WTC11 (cell line): ENCODE measurements at regions not wholly inside any gene's neighbourhood (a gene's known extent, or its start where the extent isn't known, plus 50 kb on each side); places are given as distances from the start of the nearest gene placed in this dataset.

Experiments used
- ATAC-seq: fragments of 200-7000 bp; cut with Tn5 transposase; 2 replicates; pipeline ENCODE4 v1.10.0; 2021; ENCODE audit warnings: mild to moderate bottlenecking, moderate library complexity
- CTCF ChIA-PET: fragments of 300-600 bp; sonication (Branson Sonifier 250); formaldehyde crosslinking; loops from one replicate; lab custom pipeline; 2021; ENCODE audit warnings: antibody characterized with exemption; lab: Charles Lee
- POLR2A ChIA-PET: fragments of 350-600 bp; sonication (Branson Sonifier 250); formaldehyde crosslinking; loops from one replicate; lab custom pipeline; 2021; ENCODE audit warnings: antibody characterized with exemption; lab: Charles Lee
- DNase-seq: peaks from one replicate; pipeline ENCODE4 v3.0.0; 2021; ENCODE audit warnings: low spot score
- H3K27ac Mint-ChIP-seq: 2 replicates; pipeline ENCODE4 v1.8.0; 2021; ENCODE audit warnings: mixed read lengths
- H3K27me3 Mint-ChIP-seq: 2 replicates; pipeline ENCODE4 v1.8.0; 2021; ENCODE audit warnings: low read depth, mild to moderate bottlenecking, moderate library complexity, mixed read lengths
- H3K36me3 Mint-ChIP-seq: 2 replicates; pipeline ENCODE4 v1.8.0; 2021; ENCODE audit warnings: mixed read lengths
- H3K4me1 Mint-ChIP-seq: 2 replicates; pipeline ENCODE4 v1.8.0; 2022; ENCODE audit warnings: mixed read lengths
- H3K4me3 Mint-ChIP-seq: 2 replicates; pipeline ENCODE4 v1.8.0; 2021; ENCODE audit warnings: mild to moderate bottlenecking, moderate library complexity, mixed read lengths
- H3K9me3 Mint-ChIP-seq: 2 replicates; pipeline ENCODE4 v1.8.0; 2021; ENCODE audit warnings: mixed read lengths
- EMX1 ChIP-seq: fragments of 250-450 bp; sonication (Bioruptor Pico); IDR thresholded peaks from 2 replicates; pipeline ENCODE4 v1.8.0; 2021; ENCODE audit warnings: mild to moderate bottlenecking
- FOXK1 ChIP-seq: sonication (generic); formaldehyde crosslinking; IDR thresholded peaks from 2 replicates; pipeline ENCODE4 v1.8.0; 2022; ENCODE audit warnings: mild to moderate bottlenecking, moderate library complexity, missing genetic modification reagents
- FOXP4 ChIP-seq: sonication (generic); formaldehyde crosslinking; IDR thresholded peaks from 2 replicates; pipeline ENCODE4 v1.8.0; 2022; ENCODE audit warnings: mild to moderate bottlenecking, missing genetic modification reagents
- GABPB1 ChIP-seq: sonication (generic); formaldehyde crosslinking; IDR thresholded peaks from 2 replicates; pipeline ENCODE4 v1.8.1; 2023; ENCODE audit warnings: mild to moderate bottlenecking, missing genetic modification reagents
- GTF2I ChIP-seq: fragments of 250-450 bp; sonication (Bioruptor Pico); conservative IDR thresholded peaks from 2 replicates; pipeline ENCODE4 v1.4.0; 2021; ENCODE audit warnings: mild to moderate bottlenecking
- JUN ChIP-seq: sonication (generic); formaldehyde crosslinking; IDR thresholded peaks from 2 replicates; pipeline ENCODE4 v1.8.0; 2023; ENCODE audit warnings: mild to moderate bottlenecking, missing genetic modification reagents
- NFATC4 ChIP-seq: fragments of 250-450 bp; sonication (Bioruptor Pico); IDR thresholded peaks from 2 replicates; pipeline ENCODE4 v1.9.0; 2021; ENCODE audit warnings: mild to moderate bottlenecking
- OVOL2 ChIP-seq: fragments of 250-450 bp; sonication (Bioruptor Pico); IDR thresholded peaks from 2 replicates; pipeline ENCODE4 v1.9.0; 2021; ENCODE audit warnings: mild to moderate bottlenecking, borderline replicate concordance
- PRRX2 ChIP-seq: fragments of 250-450 bp; sonication (Bioruptor Pico); IDR thresholded peaks from 2 replicates; pipeline ENCODE4 v1.8.0; 2021; ENCODE audit warnings: mild to moderate bottlenecking
- SMAD4 ChIP-seq: sonication (generic); formaldehyde crosslinking; IDR thresholded peaks from 2 replicates; pipeline ENCODE4 v1.8.0; 2022; ENCODE audit warnings: mild to moderate bottlenecking, missing genetic modification reagents
- USF2 ChIP-seq: sonication (generic); formaldehyde crosslinking; IDR thresholded peaks from 2 replicates; pipeline ENCODE4 v1.8.1; 2023; ENCODE audit warnings: mild to moderate bottlenecking, missing genetic modification reagents, moderate library complexity
- ZNF232 ChIP-seq: sonication (generic); formaldehyde crosslinking; IDR thresholded peaks from 2 replicates; pipeline ENCODE4 v1.8.0; 2022; ENCODE audit warnings: mild to moderate bottlenecking, missing genetic modification reagents
- ZNF416 ChIP-seq: fragments of 250-450 bp; sonication (Bioruptor Pico); IDR thresholded peaks from 2 replicates; pipeline ENCODE4 v1.9.0; 2021; ENCODE audit warnings: mild to moderate bottlenecking, inconsistent platforms
- ZNF423 ChIP-seq: fragments of 250-450 bp; sonication (Bioruptor Pico); IDR thresholded peaks from 2 replicates; pipeline ENCODE4 v2.1.2; 2022; ENCODE audit warnings: mild to moderate bottlenecking, moderate library complexity
- ZNF671 ChIP-seq: fragments of 250-450 bp; sonication (Bioruptor Pico); IDR thresholded peaks from 2 replicates; pipeline ENCODE4 v1.8.0; 2021; ENCODE audit warnings: mild to moderate bottlenecking
- TF ChIP-seq, protein P1 (sequence below): sonication (generic); formaldehyde crosslinking; IDR thresholded peaks from 2 replicates; pipeline ENCODE4 v1.8.1; 2023; ENCODE audit warnings: mild to moderate bottlenecking, moderate library complexity, missing genetic modification reagents
- TF ChIP-seq, protein P2 (sequence below): sonication (generic); formaldehyde crosslinking; conservative IDR thresholded peaks from 2 replicates; pipeline ENCODE4 v1.8.1; 2023; ENCODE audit warnings: mild to moderate bottlenecking, low read depth, missing genetic modification reagents, moderate library complexity
- TF ChIP-seq, protein P3 (sequence below): sonication (generic); formaldehyde crosslinking; IDR thresholded peaks from 2 replicates; pipeline ENCODE4 v1.8.0; 2022; ENCODE audit warnings: mild to moderate bottlenecking, missing genetic modification reagents
- TF ChIP-seq, protein P4 (sequence below): sonication (generic); formaldehyde crosslinking; IDR thresholded peaks from 2 replicates; pipeline ENCODE4 v1.8.0; 2023; ENCODE audit warnings: mild to moderate bottlenecking, missing genetic modification reagents

DNA sequence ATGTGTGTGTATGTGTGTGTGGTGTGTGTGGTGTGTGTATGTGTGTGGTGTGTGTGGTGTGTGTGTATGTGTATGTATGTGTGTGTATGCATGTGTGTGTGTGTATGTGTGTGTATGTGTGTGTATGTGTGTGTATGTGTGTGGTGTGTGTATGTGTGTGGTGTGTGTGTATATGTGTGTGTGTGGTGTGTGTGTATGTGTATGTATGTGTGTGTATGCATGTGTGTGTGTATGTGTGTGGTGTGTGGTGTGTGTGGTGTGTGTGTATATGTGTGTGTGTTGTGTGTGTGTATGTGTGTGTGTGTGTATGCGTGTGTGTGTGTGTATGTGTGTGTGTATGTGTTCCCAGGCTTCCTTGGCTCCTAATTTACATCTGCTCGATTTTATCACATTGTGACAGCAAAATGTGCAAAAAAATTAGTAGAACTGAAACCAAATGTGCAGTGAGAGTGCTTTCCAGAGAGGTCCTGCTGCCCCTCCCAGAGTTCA is 234.5 kb downstream of the BMP7 start:
- Mint-ChIP-seq H3K27ac (no peak overlapping the region), H3K9me3 (peaks cover 8% of the 10 kb centered on the region; the same call in 1 of the 2 replicates)
- TF ChIP-seq PRRX2 (CRISPR knock-in tag) (no peak), EMX1 (CRISPR knock-in tag) (no peak), GABPB1 (no peak), GTF2I (CRISPR knock-in tag) (no peak), ZNF416 (CRISPR knock-in tag) (no peak)
- TF ChIP-seq, all 79 proteins: peak for 0
- ATAC-seq: no peak
- no peaks in the 10 kb centered on the region for H3K36me3 Mint-ChIP-seq
- POLR2A ChIA-PET: no interaction called here
- H3K27me3 Mint-ChIP-seq: peaks cover 9% of the 10 kb centered on the region; the same call in 1 of the 2 replicates
- CTCF ChIA-PET: interaction anchor here (1.5 to 1.7 kb wide), 2 partner anchors 10 kb away, joined by 5 read pairs; no protein-coding TSS in a partner anchor
- peaks cover 25% of the 10 kb centered on the region for H3K4me1 Mint-ChIP-seq
- H3K4me3 Mint-ChIP-seq: no peak overlapping the region
- DNase-seq: no peak

- ChIA-PET POLR2A (no interaction called here), CTCF (interaction anchor here (0.9 to 1.7 kb wide), 2 partner anchors 11 to 28 kb away, joined by 4 to 5 read pairs; no protein-coding TSS in a partner anchor)
- H3K9me3 Mint-ChIP-seq: peaks cover 8% of the 10 kb centered on the region; the same call in 1 of the 2 replicates
- TF ChIP-seq, protein P1, sequence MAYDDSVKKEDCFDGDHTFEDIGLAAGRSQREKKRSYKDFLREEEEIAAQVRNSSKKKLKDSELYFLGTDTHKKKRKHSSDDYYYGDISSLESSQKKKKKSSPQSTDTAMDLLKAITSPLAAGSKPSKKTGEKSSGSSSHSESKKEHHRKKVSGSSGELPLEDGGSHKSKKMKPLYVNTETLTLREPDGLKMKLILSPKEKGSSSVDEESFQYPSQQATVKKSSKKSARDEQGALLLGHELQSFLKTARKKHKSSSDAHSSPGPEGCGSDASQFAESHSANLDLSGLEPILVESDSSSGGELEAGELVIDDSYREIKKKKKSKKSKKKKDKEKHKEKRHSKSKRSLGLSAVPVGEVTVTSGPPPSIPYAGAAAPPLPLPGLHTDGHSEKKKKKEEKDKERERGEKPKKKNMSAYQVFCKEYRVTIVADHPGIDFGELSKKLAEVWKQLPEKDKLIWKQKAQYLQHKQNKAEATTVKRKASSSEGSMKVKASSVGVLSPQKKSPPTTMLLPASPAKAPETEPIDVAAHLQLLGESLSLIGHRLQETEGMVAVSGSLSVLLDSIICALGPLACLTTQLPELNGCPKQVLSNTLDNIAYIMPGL: no peak
- TF ChIP-seq, protein P2, sequence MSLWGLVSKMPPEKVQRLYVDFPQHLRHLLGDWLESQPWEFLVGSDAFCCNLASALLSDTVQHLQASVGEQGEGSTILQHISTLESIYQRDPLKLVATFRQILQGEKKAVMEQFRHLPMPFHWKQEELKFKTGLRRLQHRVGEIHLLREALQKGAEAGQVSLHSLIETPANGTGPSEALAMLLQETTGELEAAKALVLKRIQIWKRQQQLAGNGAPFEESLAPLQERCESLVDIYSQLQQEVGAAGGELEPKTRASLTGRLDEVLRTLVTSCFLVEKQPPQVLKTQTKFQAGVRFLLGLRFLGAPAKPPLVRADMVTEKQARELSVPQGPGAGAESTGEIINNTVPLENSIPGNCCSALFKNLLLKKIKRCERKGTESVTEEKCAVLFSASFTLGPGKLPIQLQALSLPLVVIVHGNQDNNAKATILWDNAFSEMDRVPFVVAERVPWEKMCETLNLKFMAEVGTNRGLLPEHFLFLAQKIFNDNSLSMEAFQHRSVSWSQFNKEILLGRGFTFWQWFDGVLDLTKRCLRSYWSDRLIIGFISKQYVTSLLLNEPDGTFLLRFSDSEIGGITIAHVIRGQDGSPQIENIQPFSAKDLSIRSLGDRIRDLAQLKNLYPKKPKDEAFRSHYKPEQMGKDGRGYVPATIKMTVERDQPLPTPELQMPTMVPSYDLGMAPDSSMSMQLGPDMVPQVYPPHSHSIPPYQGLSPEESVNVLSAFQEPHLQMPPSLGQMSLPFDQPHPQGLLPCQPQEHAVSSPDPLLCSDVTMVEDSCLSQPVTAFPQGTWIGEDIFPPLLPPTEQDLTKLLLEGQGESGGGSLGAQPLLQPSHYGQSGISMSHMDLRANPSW (CRISPR knock-in tag): no peak
- no peak for TF ChIP-seq FOXP4
- TF ChIP-seq ZNF423 (CRISPR knock-in tag): no peak
- TF ChIP-seq, protein P3, sequence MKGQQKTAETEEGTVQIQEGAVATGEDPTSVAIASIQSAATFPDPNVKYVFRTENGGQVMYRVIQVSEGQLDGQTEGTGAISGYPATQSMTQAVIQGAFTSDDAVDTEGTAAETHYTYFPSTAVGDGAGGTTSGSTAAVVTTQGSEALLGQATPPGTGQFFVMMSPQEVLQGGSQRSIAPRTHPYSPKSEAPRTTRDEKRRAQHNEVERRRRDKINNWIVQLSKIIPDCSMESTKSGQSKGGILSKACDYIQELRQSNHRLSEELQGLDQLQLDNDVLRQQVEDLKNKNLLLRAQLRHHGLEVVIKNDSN (CRISPR knock-in tag): no peak
- TF ChIP-seq, protein P4, sequence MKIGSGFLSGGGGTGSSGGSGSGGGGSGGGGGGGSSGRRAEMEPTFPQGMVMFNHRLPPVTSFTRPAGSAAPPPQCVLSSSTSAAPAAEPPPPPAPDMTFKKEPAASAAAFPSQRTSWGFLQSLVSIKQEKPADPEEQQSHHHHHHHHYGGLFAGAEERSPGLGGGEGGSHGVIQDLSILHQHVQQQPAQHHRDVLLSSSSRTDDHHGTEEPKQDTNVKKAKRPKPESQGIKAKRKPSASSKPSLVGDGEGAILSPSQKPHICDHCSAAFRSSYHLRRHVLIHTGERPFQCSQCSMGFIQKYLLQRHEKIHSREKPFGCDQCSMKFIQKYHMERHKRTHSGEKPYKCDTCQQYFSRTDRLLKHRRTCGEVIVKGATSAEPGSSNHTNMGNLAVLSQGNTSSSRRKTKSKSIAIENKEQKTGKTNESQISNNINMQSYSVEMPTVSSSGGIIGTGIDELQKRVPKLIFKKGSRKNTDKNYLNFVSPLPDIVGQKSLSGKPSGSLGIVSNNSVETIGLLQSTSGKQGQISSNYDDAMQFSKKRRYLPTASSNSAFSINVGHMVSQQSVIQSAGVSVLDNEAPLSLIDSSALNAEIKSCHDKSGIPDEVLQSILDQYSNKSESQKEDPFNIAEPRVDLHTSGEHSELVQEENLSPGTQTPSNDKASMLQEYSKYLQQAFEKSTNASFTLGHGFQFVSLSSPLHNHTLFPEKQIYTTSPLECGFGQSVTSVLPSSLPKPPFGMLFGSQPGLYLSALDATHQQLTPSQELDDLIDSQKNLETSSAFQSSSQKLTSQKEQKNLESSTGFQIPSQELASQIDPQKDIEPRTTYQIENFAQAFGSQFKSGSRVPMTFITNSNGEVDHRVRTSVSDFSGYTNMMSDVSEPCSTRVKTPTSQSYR: no peak
- no peak for TF ChIP-seq USF2 (CRISPR knock-in tag)
- no peak for TF ChIP-seq FOXK1 (CRISPR knock-in tag)
- no peak for TF ChIP-seq SMAD4 (CRISPR knock-in tag)
- no peak for TF ChIP-seq OVOL2 (CRISPR knock-in tag)
- no peak for TF ChIP-seq JUN (CRISPR knock-in tag)
- no peak for TF ChIP-seq ZNF671 (CRISPR knock-in tag)
- TF ChIP-seq ZNF232: no peak
- no peak for TF ChIP-seq NFATC4 (CRISPR knock-in tag)
- DNase-seq: no peak
- ATAC-seq: no peak
- peaks cover 9% of the 10 kb centered on the region; the same call in 1 of the 2 replicates for H3K27me3 Mint-ChIP-seq
- H3K27ac Mint-ChIP-seq: no peak overlapping the region
- no peak overlapping the region for H3K4me3 Mint-ChIP-seq
- peaks cover 25% of the 10 kb centered on the region for H3K4me1 Mint-ChIP-seq
- H3K36me3 Mint-ChIP-seq: no peaks in the 10 kb centered on the region
Observed at GRCh38 chr20:57032847-57033246, 233.6 kb downstream of the BMP7 start.
